Uterus (tissue), 3 donors: ENCODE measurements at regions not wholly inside any gene's neighbourhood (a gene's known extent, or its start where the extent isn't known, plus 50 kb on each side); places are given as distances from the start of the nearest gene placed in this dataset.

Source experiments
- DNase-seq, 2 donors: peaks; one replicate each; pipeline ENCODE4 v3.0.0-alpha.2; 2019 to 2020
- H3K27ac ChIP-seq, 2 donors: fragments of 200-600 bp; sonication (generic); 1 replicate in 1 of 2; 2 replicates in 1 of 2; pipeline ENCODE4 v1.5.1; 2016 to 2018
- H3K27me3 ChIP-seq, 2 donors: fragments of 200-600 bp; sonication (generic); one replicate each; pipeline ENCODE4 v1.5.1; 2018 to 2019; ENCODE audit warnings: control low read depth in 1 of 2
- H3K36me3 ChIP-seq, 2 donors: fragments of 200-600 bp; sonication (generic); one replicate each; pipeline ENCODE4 v1.5.1; 2019; ENCODE audit warnings: control low read depth in 1 of 2
- H3K4me1 ChIP-seq, 2 donors: fragments of 200-600 bp; sonication (generic); one replicate each; pipeline ENCODE4 v1.5.1; 2018 to 2019; ENCODE audit warnings: control low read depth in 1 of 2
- H3K4me3 ChIP-seq, 2 donors: fragments of 200-600 bp; sonication (generic); 1 replicate in 1 of 2; 2 replicates in 1 of 2; pipeline ENCODE4 v1.5.1; 2018 to 2019; ENCODE audit warnings: mild to moderate bottlenecking in 1 of 2
- H3K9me3 ChIP-seq, 2 donors: fragments of 200-600 bp; sonication (generic); one replicate each; pipeline ENCODE4 v1.5.1; 2019; ENCODE audit warnings: control low read depth in 1 of 2
- CTCF ChIP-seq, 4 experiments: fragments of 200-600 bp in 2 of 4; fragments of 450-650 bp in 2 of 4; sonication (generic) in 2 of 4; IDR thresholded peaks; one replicate each; pipeline ENCODE4 v1.5.1; 2016 to 2019; ENCODE audit warnings: antibody characterized with exemption in 4 of 4, mild to moderate bottlenecking in 2 of 4, moderate library complexity in 1 of 4
- POLR2A ChIP-seq, 2 donors: fragments of 450-650 bp; IDR thresholded peaks; one replicate each; pipeline ENCODE4 v1.6.1; 2016; ENCODE audit warnings: antibody characterized with exemption in 2 of 2, mild to moderate bottlenecking in 1 of 2, moderate library complexity in 1 of 2
- intact Hi-C: fragments of 100-400 bp; cut with DNase I; formaldehyde crosslinking; loops from one replicate; pipeline ENCODE4 v1.15.1; 2023; ENCODE audit warnings: low total_unique reads
- donor health status: DM: yes; HTN: yes; CAD: no.

- TF ChIP-seq CTCF (IDR thresholded peaks at IDR 0.05) = no peak
- TF ChIP-seq POLR2A (IDR thresholded peaks at IDR 0.05) = no peak
These were observed 119.4 kb upstream of the PRMT6 start for GRCh38 chr1:106937104-106937503.

GRCh38 chr1:106944721-106945120 lies 111.8 kb upstream of the PRMT6 start:
- H3K27me3 ChIP-seq = no peaks in the 10 kb centered on the region
- intact Hi-C loops = no loop called here
- no peak overlapping the region for H3K4me3 ChIP-seq
- H3K27ac ChIP-seq = no peak overlapping the region
- no peaks in the 10 kb centered on the region for H3K9me3 ChIP-seq
- H3K4me1 ChIP-seq = no peaks in the 10 kb centered on the region
- DNase-seq = no peak
- no peaks in the 10 kb centered on the region for H3K36me3 ChIP-seq
- no peak for TF ChIP-seq POLR2A (IDR thresholded peaks at IDR 0.05)
- TF ChIP-seq CTCF (IDR thresholded peaks at IDR 0.05) = no peak

More at GRCh38 chr1:106937104-106937503, 119.4 kb upstream of the PRMT6 start:
- H3K4me3 ChIP-seq = no peak overlapping the region
- H3K4me1 ChIP-seq = no peaks in the 10 kb centered on the region
- intact Hi-C loops = no loop called here
- no peaks in the 10 kb centered on the region for H3K36me3 ChIP-seq
- no peaks in the 10 kb centered on the region for H3K27me3 ChIP-seq
- H3K27ac ChIP-seq = no peak overlapping the region
- no peak for DNase-seq
- H3K9me3 ChIP-seq = no peaks in the 10 kb centered on the region

- H3K27me3 ChIP-seq = no peaks in the 10 kb centered on the region
- no peak overlapping the region for H3K27ac ChIP-seq
- no peaks in the 10 kb centered on the region for H3K36me3 ChIP-seq
- intact Hi-C loops = no loop called here
- no peaks in the 10 kb centered on the region for H3K4me1 ChIP-seq
- H3K9me3 ChIP-seq = no peaks in the 10 kb centered on the region
- TF ChIP-seq POLR2A (IDR thresholded peaks at IDR 0.05) (no peak), CTCF (IDR thresholded peaks at IDR 0.05) (no peak)
- no peak for DNase-seq
- no peak overlapping the region for H3K4me3 ChIP-seq
These were observed 103.7 kb upstream of the PRMT6 start for GRCh38 chr1:106952776-106953175.

- TF ChIP-seq CTCF (IDR thresholded peaks at IDR 0.05) = no peak
- TF ChIP-seq POLR2A (IDR thresholded peaks at IDR 0.05) = no peak
- H3K36me3 ChIP-seq = no peaks in the 10 kb centered on the region
- no peak overlapping the region for H3K4me3 ChIP-seq
- DNase-seq = no peak
- no peaks in the 10 kb centered on the region for H3K27me3 ChIP-seq
- intact Hi-C loops = no loop called here
- H3K9me3 ChIP-seq = no peaks in the 10 kb centered on the region
- no peaks in the 10 kb centered on the region for H3K4me1 ChIP-seq
- H3K27ac ChIP-seq = no peak overlapping the region
These were observed 101.7 kb upstream of the PRMT6 start for GRCh38 chr1:106954661-106955229.

- H3K27me3 ChIP-seq = no peaks in the 10 kb centered on the region
- no peak for DNase-seq
- no peak overlapping the region for H3K4me3 ChIP-seq
- no peaks in the 10 kb centered on the region for H3K9me3 ChIP-seq
- intact Hi-C loops = no loop called here
- H3K36me3 ChIP-seq = no peaks in the 10 kb centered on the region
- TF ChIP-seq CTCF (IDR thresholded peaks at IDR 0.05) = no peak
- no peaks in the 10 kb centered on the region for H3K4me1 ChIP-seq
- no peak overlapping the region for H3K27ac ChIP-seq
These were observed 99.8 kb upstream of the PRMT6 start for GRCh38 chr1:106956721-106957120.
